ENCODE measurements at regions not wholly inside any gene's neighbourhood (a gene's known extent, or its start where the extent isn't known, plus 50 kb on each side); places are given as distances from the start of the nearest gene placed in this dataset.
"Not testable (repeated sequence)": the region's sequence is repeated elsewhere in the genome, so short reads cannot be mapped to it uniquely, and the experiment has no call there.

DNA sequence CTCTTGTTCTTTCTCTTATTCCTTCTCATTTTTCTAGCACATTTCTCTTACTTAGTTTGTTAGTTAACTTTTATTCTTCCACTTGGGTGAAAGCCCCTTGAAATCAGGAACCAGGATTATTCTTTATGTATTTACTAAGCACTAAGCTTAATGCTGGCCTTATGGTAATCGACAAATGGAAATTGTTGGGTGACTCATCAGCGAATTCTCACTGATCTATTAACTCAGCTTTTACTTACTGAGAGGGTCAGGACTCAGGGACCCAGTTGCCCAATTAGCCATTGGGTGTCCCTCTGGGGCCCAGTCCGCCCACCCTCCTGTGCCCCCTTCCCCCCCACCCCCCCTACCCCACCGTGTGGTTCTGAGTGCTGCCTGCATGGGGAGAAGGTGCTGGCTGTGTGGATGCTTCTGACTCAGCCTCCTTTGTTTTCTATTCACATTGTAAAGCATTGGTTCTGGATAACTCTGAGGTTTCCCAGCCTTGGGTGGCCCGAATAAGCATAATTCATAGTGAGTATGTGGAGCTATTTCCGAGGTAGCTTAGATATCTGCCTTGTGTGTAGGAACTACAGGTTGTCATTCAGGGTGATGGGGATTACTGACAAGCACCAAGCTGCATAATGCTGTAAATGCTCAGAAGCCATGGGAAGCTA, 240.9 kb downstream of the FGF9 start:
- Histone ChIP-seq H3K27me3 (ENCODE audit: control insufficient read depth in 3 of 3, insufficient read depth in 3 of 3, low read length in 3 of 3) (no peaks in the 10 kb centered on the region), H3K4me3 (ENCODE audit: low read depth in 1 of 3, low read length in 3 of 3) (no peak overlapping the region), H3K36me3 (ENCODE audit: control insufficient read depth in 3 of 3, insufficient read depth in 2 of 3, low read depth in 1 of 3, low read length in 3 of 3) (no peaks in the 10 kb centered on the region), H3K9me3 (ENCODE audit: control insufficient read depth in 2 of 2, insufficient read depth in 1 of 2, low read depth in 1 of 2, low read length in 1 of 2) (no peaks in the 10 kb centered on the region), H3K27ac (ENCODE audit: low read depth in 1 of 3, low read length in 2 of 3) (no peak overlapping the region), H3K4me1 (ENCODE audit: control insufficient read depth in 3 of 3, insufficient read depth in 2 of 3, low read depth in 1 of 3, low read length in 2 of 3) (no peaks in the 10 kb centered on the region)
- 70 to 76% (median 71%) methylated on average over 6 of the region's 6 CpGs for whole genome bisulfite sequencing, 3 donors
- DNase-seq, result no peak
- FAIRE-seq, result no peak

DNA sequence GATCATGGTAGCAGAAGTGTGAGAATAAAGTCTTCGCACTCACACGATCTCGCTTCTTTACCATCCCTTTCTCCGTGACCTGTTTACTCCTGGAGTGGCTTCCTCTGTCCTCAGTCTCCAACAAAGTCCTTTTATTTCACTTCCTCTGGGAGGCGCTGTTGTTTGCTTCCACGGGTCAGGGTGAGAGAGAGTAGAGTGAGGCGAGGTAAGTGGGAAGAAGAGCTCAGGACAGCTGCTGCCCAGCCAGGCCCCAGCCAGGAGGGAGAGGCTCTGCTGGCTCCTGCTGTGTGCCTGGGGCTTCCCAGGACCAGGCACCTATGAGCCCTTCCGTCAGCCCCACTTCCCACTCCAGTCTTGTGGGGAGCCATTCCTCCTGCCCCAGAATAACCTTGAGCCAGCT, 242.1 kb downstream of the FGF9 start:
- FAIRE-seq (no peak), DNase-seq (peak; percentile 17 to 19)
- Histone ChIP-seq H3K27ac (ENCODE audit: low read depth in 1 of 3, low read length in 2 of 3) (no peak overlapping the region), H3K9me3 (ENCODE audit: control insufficient read depth in 2 of 2, insufficient read depth in 1 of 2, low read depth in 1 of 2, low read length in 1 of 2) (no peaks in the 10 kb centered on the region), H3K36me3 (ENCODE audit: control insufficient read depth in 3 of 3, insufficient read depth in 2 of 3, low read depth in 1 of 3, low read length in 3 of 3) (no peaks in the 10 kb centered on the region), H3K4me1 (ENCODE audit: control insufficient read depth in 3 of 3, insufficient read depth in 2 of 3, low read depth in 1 of 3, low read length in 2 of 3) (no peaks in the 10 kb centered on the region), H3K27me3 (ENCODE audit: control insufficient read depth in 3 of 3, insufficient read depth in 3 of 3, low read length in 3 of 3) (no peaks in the 10 kb centered on the region), H3K4me3 (ENCODE audit: low read depth in 1 of 3, low read length in 3 of 3) (no peak overlapping the region)
- WGBS, 3 donors, result 67 to 72% (median 68%) methylated on average over 8 of the region's 8 CpGs

DNA sequence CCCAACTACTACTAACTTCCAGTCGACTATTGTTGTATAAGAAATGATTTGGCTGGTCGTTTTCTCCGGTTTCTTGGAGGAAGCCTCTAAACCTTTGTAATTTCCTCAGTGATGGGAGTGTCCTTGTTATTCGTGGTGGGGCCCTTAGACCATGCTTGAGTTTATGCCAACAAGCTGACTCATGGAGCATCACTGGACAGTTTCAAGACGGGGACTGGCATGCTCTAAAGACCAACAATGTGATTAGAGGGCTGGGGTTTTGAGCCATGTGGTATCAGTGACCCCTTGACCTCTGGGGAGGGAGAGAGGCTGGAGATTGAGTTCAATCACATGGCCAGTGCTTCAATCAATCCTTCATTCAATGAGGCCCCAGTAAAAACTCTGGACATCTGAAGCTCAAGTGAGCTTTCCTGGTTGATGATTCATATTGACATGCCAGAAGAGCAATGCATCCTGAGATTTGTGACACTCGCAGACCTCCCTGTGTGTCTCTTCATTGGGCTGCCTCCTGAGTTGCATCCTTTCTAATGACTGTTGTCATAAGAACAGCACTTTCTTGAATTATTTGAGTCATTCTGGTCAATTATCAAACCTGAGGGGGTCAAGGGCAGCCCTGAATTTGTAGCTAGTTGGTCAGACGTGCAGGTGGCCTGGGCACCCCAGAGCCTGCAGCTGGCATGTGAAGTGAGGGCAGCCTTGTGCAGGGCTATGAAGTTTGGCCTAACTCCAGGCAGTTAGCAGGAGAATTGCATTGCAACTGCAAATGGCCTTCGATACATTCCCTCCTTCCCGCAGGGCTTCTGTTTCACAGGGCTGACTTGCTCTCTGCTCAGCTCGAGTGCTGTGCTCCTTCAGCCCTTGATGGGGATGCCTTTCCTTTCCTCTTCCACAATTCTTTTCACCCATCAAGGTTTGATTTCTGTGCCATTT, 246.5 kb downstream of the FGF9 start:
- Histone ChIP-seq H3K27ac (ENCODE audit: low read depth in 1 of 3, low read length in 2 of 3) (no peak overlapping the region), H3K4me3 (ENCODE audit: low read depth in 1 of 3, low read length in 3 of 3) (no peak overlapping the region), H3K36me3 (ENCODE audit: control insufficient read depth in 3 of 3, insufficient read depth in 2 of 3, low read depth in 1 of 3, low read length in 3 of 3) (no peaks in the 10 kb centered on the region), H3K9me3 (ENCODE audit: control insufficient read depth in 2 of 2, insufficient read depth in 1 of 2, low read depth in 1 of 2, low read length in 1 of 2) (no peaks in the 10 kb centered on the region), H3K4me1 (ENCODE audit: control insufficient read depth in 3 of 3, insufficient read depth in 2 of 3, low read depth in 1 of 3, low read length in 2 of 3) (no peaks in the 10 kb centered on the region), H3K27me3 (ENCODE audit: control insufficient read depth in 3 of 3, insufficient read depth in 3 of 3, low read length in 3 of 3) (no peaks in the 10 kb centered on the region)
- FAIRE-seq, result no peak
- DNase-seq, result no peak
- WGBS, 3 donors, result 74 to 77% (median 76%) methylated on average over 10 of the region's 10 CpGs

DNA sequence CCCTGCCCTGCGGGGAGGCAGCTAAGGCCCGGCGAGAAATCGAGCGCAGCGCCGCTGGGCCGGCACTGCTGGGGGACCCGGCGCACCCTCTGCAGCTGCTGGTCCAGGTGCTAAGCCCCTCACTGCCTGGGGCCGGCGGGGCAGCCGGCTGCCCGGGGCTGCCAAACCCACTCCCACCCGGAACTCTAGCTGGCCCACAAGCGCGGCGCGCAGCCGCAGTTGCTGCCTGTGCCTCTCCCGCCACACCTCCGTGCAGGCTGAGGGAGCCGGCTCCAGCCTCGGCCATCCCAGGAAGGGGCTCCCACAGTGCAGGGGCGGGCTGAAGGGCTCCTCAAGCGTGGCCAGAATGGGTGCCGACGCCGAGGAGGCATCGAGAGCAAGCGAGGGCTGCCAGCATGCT, 249.9 kb downstream of the FGF9 start:
- not testable (repeated sequence) for DNase-seq; FAIRE-seq; H3K4me1 ChIP-seq (ENCODE audit: control insufficient read depth in 3 of 3, insufficient read depth in 2 of 3, low read depth in 1 of 3, low read length in 2 of 3); H3K27me3 ChIP-seq (ENCODE audit: control insufficient read depth in 3 of 3, insufficient read depth in 3 of 3, low read length in 3 of 3); H3K36me3 ChIP-seq (ENCODE audit: control insufficient read depth in 3 of 3, insufficient read depth in 2 of 3, low read depth in 1 of 3, low read length in 3 of 3); H3K4me3 ChIP-seq (ENCODE audit: low read depth in 1 of 3, low read length in 3 of 3); H3K27ac ChIP-seq (ENCODE audit: low read depth in 1 of 3, low read length in 2 of 3); H3K9me3 ChIP-seq (ENCODE audit: control insufficient read depth in 2 of 2, insufficient read depth in 1 of 2, low read depth in 1 of 2, low read length in 1 of 2)
- WGBS, 3 donors, result 85 to 92% (median 89%) methylated on average over 18 to 31 of the region's 31 CpGs

DNA sequence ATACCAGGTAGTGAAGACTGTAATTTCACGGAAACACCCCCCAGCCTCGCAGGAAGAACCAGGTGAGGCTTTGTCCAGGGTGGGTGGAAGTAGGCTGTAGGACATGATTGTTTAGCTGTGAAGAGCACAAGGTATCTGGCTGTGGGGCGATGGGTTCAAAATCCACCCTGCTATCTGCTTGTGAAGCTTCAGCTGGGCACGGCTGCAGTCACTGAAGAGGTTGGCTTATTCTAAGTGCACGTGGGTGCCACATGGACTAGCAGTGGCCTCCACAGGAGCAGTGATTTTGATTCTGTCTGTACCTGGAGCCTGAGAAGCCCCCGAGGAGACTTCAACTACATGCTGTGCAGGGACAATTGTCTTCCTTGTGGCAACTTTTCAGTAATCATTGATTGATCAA, 254.1 kb downstream of the FGF9 start:
- no peaks in the 10 kb centered on the region for H3K9me3 ChIP-seq (ENCODE audit: control insufficient read depth in 2 of 2, insufficient read depth in 1 of 2, low read depth in 1 of 2, low read length in 1 of 2)
- no peak for FAIRE-seq
- no peaks in the 10 kb centered on the region for H3K36me3 ChIP-seq (ENCODE audit: control insufficient read depth in 3 of 3, insufficient read depth in 2 of 3, low read depth in 1 of 3, low read length in 3 of 3)
- H3K27me3 ChIP-seq (ENCODE audit: control insufficient read depth in 3 of 3, insufficient read depth in 3 of 3, low read length in 3 of 3), result no peaks in the 10 kb centered on the region
- H3K27ac ChIP-seq (ENCODE audit: low read depth in 1 of 3, low read length in 2 of 3), result no peak overlapping the region
- WGBS, 3 donors, result 48 to 77% (median 50%) methylated on average over 6 of the region's 6 CpGs
- H3K4me3 ChIP-seq (ENCODE audit: low read depth in 1 of 3, low read length in 3 of 3), result no peak overlapping the region
- peaks cover 0 to 16% (median 0%) of the 10 kb centered on the region in 3 donors for H3K4me1 ChIP-seq (ENCODE audit: control insufficient read depth in 3 of 3, insufficient read depth in 2 of 3, low read depth in 1 of 3, low read length in 2 of 3)
- DNase-seq, result peak in 1 of 2 donors; percentile 40

DNA sequence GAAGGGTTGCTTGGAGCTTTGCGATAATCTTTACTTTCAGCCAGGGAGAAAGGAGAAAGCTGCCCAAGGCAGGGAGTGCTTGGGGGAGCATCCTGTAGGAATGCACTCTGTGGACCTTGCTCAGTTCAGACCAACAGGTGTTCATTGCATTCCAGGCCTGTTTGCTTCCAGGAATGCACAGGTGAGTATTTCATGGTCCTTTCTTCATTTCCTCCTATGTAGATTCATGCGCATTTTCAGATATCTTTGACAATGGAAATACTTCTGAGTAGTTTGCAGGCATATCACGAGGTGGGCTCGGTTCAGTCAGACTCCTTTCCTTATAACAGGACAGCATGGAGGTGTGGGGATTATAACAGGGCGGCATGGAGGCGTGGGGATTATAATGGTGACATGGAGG, 254.8 kb downstream of the FGF9 start:
- WGBS, 3 donors, result 43 to 75% (median 48%) methylated on average over 6 of the region's 6 CpGs
- no peak for FAIRE-seq

DNA sequence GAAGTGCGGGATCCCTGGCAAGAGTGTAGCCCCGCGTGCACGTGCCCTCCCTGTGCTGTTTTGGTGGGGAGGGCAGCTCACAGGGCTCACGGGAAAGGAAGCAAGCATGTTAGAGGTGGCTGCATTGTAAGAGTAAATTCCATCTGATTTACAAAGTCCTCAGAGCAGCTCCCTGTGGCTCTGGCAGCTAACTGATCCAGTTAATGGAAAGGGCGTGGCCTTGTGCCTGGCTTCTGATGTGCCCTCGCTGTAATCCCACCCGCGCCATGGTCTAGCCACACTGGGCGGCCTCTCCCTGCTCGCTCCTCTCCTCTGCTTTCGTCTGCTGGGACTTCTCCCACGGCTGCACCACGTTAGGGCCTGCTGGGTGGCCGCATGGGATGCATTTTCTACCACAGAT, 258.5 kb downstream of the FGF9 start:
- no peak overlapping the region for H3K4me3 ChIP-seq (ENCODE audit: low read depth in 1 of 3, low read length in 3 of 3)
- no peak overlapping the region for H3K27ac ChIP-seq (ENCODE audit: low read depth in 1 of 3, low read length in 2 of 3)
- WGBS, 3 donors, result 74 to 86% (median 78%) methylated on average over 15 of the region's 15 CpGs
- DNase-seq, result peak in 1 of 2 donors; percentile 22
- no peaks in the 10 kb centered on the region for H3K9me3 ChIP-seq (ENCODE audit: control insufficient read depth in 2 of 2, insufficient read depth in 1 of 2, low read depth in 1 of 2, low read length in 1 of 2)
- H3K27me3 ChIP-seq (ENCODE audit: control insufficient read depth in 3 of 3, insufficient read depth in 3 of 3, low read length in 3 of 3), result no peaks in the 10 kb centered on the region
- H3K36me3 ChIP-seq (ENCODE audit: control insufficient read depth in 3 of 3, insufficient read depth in 2 of 3, low read depth in 1 of 3, low read length in 3 of 3), result no peaks in the 10 kb centered on the region
- no peak for FAIRE-seq
- H3K4me1 ChIP-seq (ENCODE audit: control insufficient read depth in 3 of 3, insufficient read depth in 2 of 3, low read depth in 1 of 3, low read length in 2 of 3), result peaks cover 0 to 17% (median 14%) of the 10 kb centered on the region in 3 donors

More for the DNA sequence above, 254.8 kb downstream of the FGF9 start:
- H3K4me3 ChIP-seq (ENCODE audit: low read depth in 1 of 3, low read length in 3 of 3), result no peak overlapping the region
- no peaks in the 10 kb centered on the region for H3K9me3 ChIP-seq (ENCODE audit: control insufficient read depth in 2 of 2, insufficient read depth in 1 of 2, low read depth in 1 of 2, low read length in 1 of 2)
- H3K27me3 ChIP-seq (ENCODE audit: control insufficient read depth in 3 of 3, insufficient read depth in 3 of 3, low read length in 3 of 3), result no peaks in the 10 kb centered on the region
- no peak overlapping the region for H3K27ac ChIP-seq (ENCODE audit: low read depth in 1 of 3, low read length in 2 of 3)
- peak; percentile 68 to 73 for DNase-seq
- no peaks in the 10 kb centered on the region for H3K36me3 ChIP-seq (ENCODE audit: control insufficient read depth in 3 of 3, insufficient read depth in 2 of 3, low read depth in 1 of 3, low read length in 3 of 3)
- H3K4me1 ChIP-seq (ENCODE audit: control insufficient read depth in 3 of 3, insufficient read depth in 2 of 3, low read depth in 1 of 3, low read length in 2 of 3), result peaks cover 0 to 16% (median 0%) of the 10 kb centered on the region in 3 donors

DNA sequence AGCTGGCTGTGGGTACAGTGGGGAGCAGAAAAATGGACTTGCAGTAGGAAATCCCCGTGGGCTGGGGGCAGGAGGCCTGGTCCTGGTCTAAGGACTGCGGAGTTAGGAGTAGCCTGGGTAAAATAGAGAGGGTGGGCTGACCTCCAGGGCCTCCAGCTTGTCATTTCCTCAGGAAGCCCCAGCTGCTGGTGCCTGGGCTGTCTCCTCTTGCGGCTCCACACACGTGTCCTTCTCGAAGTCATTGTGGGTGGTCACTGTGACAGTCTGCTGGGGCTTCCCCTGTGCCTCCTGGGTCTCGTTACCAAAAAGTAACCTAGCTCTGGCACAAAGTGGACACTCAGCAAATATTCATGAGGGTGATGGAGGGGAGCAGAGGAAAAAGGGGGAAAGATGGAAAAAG, 259.7 kb downstream of the FGF9 start:
- Histone ChIP-seq H3K9me3 (ENCODE audit: control insufficient read depth in 2 of 2, insufficient read depth in 1 of 2, low read depth in 1 of 2, low read length in 1 of 2) (peaks cover 0 to 1% of the 10 kb centered on the region in 2 donors), H3K27me3 (ENCODE audit: control insufficient read depth in 3 of 3, insufficient read depth in 3 of 3, low read length in 3 of 3) (no peaks in the 10 kb centered on the region), H3K4me3 (ENCODE audit: low read depth in 1 of 3, low read length in 3 of 3) (no peak overlapping the region), H3K27ac (ENCODE audit: low read depth in 1 of 3, low read length in 2 of 3) (no peak overlapping the region), H3K4me1 (ENCODE audit: control insufficient read depth in 3 of 3, insufficient read depth in 2 of 3, low read depth in 1 of 3, low read length in 2 of 3) (peaks cover 0 to 14% (median 11%) of the 10 kb centered on the region in 3 donors), H3K36me3 (ENCODE audit: control insufficient read depth in 3 of 3, insufficient read depth in 2 of 3, low read depth in 1 of 3, low read length in 3 of 3) (no peaks in the 10 kb centered on the region)
- DNase-seq (no peak), FAIRE-seq (no peak)
- WGBS, 3 donors, result 40 to 76% (median 55%) methylated on average over 6 of the region's 6 CpGs

Measured in small intestine (tissue), 7 donors.